HepG2 (cell line): ENCODE measurements at regions not wholly inside any gene's neighbourhood (a gene's known extent, or its start where the extent isn't known, plus 50 kb on each side); places are given as distances from the start of the nearest gene placed in this dataset.

Experiments used
- ATAC-seq: fragments of 200-7000 bp; cut with Tn5 transposase; 3 replicates; pipeline ENCODE4 v1.9.1; 2020; ENCODE audit warnings: mild to moderate bottlenecking, moderate library complexity
- BruUV-seq: library from RNA; stranded (reverse); fragments of 400-500 nt; replicated peaks from 2 replicates; lab custom pipeline; 2021; lab: Mats Ljungman, UMichigan
- CTCF ChIA-PET: fragments of 300-600 bp; formaldehyde crosslinking; extraction: SDS; loops from one replicate; lab custom pipeline; 2021; ENCODE audit warnings: low total read pairs, inconsistent platforms, low intra/inter-chr PET ratio; lab: Yijun Ruan, JAX
- POLR2A ChIA-PET: fragments of 350-600 bp; sonication (Branson Sonifier 250); formaldehyde crosslinking; loops from one replicate; lab custom pipeline; 2020; ENCODE audit warnings: antibody characterized with exemption, inconsistent platforms; lab: Yijun Ruan, JAX
- DNase-seq: peaks from one replicate; pipeline ENCODE4 v3.0.0-alpha.2; 2015; ENCODE audit warnings: low spot score
- FAIRE-seq: peaks from 3 replicates; lab custom pipeline; 2011; peaks lifted over from hg19 to GRCh38; lab: Jason Lieb, UNC
- H2AFZ ChIP-seq: one replicate; pipeline ENCODE4 v1.6.1; 2011; ENCODE audit warnings: low read length, inconsistent platforms
- H3K27ac ChIP-seq: fragments of 300-600 bp; 3 replicates; pipeline ENCODE4 v1.8.0; 2011; ENCODE audit warnings: mixed run types, mild to moderate bottlenecking, mixed read lengths, low read length, inconsistent platforms; ENCODE audit not compliant: insufficient read depth; ENCODE audit errors: extremely low read length
- H3K27me3 ChIP-seq, 2 experiments: fragments of 200-600 bp in 1 of 2; 2 replicates in 1 of 2; 3 replicates in 1 of 2; pipeline versions ENCODE4 v1.6.0 to v1.8.0; 2011; ENCODE audit warnings: low read length in 2 of 2, mild to moderate bottlenecking in 2 of 2, moderate library complexity in 2 of 2, inconsistent platforms in 1 of 2; ENCODE audit not compliant: insufficient read depth in 2 of 2, control insufficient read depth in 1 of 2
- H3K36me3 ChIP-seq, 2 experiments: fragments of 200-600 bp in 1 of 2; replicated peaks in 1 of 2; 2 replicates in 1 of 2; 3 replicates in 1 of 2; pipeline versions ENCODE4 v1.5.1 to v1.8.0; 2011; ENCODE audit warnings: low read length in 2 of 2, inconsistent platforms in 1 of 2; ENCODE audit not compliant: insufficient read depth in 2 of 2, control insufficient read depth in 1 of 2
- H3K4me1 ChIP-seq: 2 replicates; pipeline ENCODE4 v1.5.1; 2012; ENCODE audit warnings: low read length, inconsistent platforms; ENCODE audit not compliant: insufficient read depth
- H3K4me2 ChIP-seq: 2 replicates; pipeline ENCODE4 v1.6.0; 2011; ENCODE audit warnings: low read depth, low read length, inconsistent platforms
- H3K4me3 ChIP-seq, 3 experiments: fragments of 200-600 bp in 1 of 3; sonication (generic), shearing (Covaris generic) in 1 of 3; replicated peaks in 1 of 3; 2 replicates each; pipeline ENCODE4 v1.5.1; 2011 to 2016; ENCODE audit warnings: low read length in 3 of 3, inconsistent platforms in 2 of 3, low read depth in 2 of 3, mild to moderate bottlenecking in 2 of 3, control low read depth in 1 of 3, mixed read lengths in 1 of 3; ENCODE audit not compliant: insufficient read depth in 1 of 3
- H3K79me2 ChIP-seq: one replicate; pipeline ENCODE4 v1.6.1; 2011; ENCODE audit warnings: low read length, inconsistent platforms; ENCODE audit not compliant: insufficient read depth
- H3K9ac ChIP-seq: 2 replicates; pipeline ENCODE4 v1.6.0; 2011; ENCODE audit warnings: mild to moderate bottlenecking, low read depth, low read length, inconsistent platforms; ENCODE audit not compliant: insufficient read depth
- H3K9me3 ChIP-seq: 2 replicates; pipeline ENCODE4 v1.5.1; 2012; ENCODE audit warnings: mild to moderate bottlenecking, low read length
- H4K20me1 ChIP-seq: 2 replicates; pipeline ENCODE4 v1.6.0; 2011; ENCODE audit warnings: inconsistent platforms, mild to moderate bottlenecking, low read length, moderate library complexity; ENCODE audit not compliant: insufficient read depth
- ATF2 ChIP-seq: sonication (generic); formaldehyde crosslinking; IDR thresholded peaks from 2 replicates; pipeline ENCODE4 v1.4.0; 2020; ENCODE audit warnings: missing genetic modification reagents
- CAMTA2 ChIP-seq: sonication (generic); formaldehyde crosslinking; IDR thresholded peaks from 2 replicates; pipeline ENCODE4 v1.4.0; 2020; ENCODE audit warnings: mild to moderate bottlenecking, missing genetic modification reagents, borderline replicate concordance
- DNMT1 ChIP-seq: sonication (generic); formaldehyde crosslinking; IDR thresholded peaks from 2 replicates; pipeline ENCODE4 v1.5.1; 2020; ENCODE audit warnings: mild to moderate bottlenecking, missing genetic modification reagents
- ESRRA ChIP-seq: sonication (generic); formaldehyde crosslinking; IDR thresholded peaks from 2 replicates; pipeline ENCODE4 v1.5.1; 2020; ENCODE audit warnings: mild to moderate bottlenecking, low read depth, missing genetic modification reagents
- HINFP ChIP-seq: sonication (generic); formaldehyde crosslinking; IDR thresholded peaks from 2 replicates; pipeline ENCODE4 v1.4.0; 2020; ENCODE audit warnings: low read depth, mild to moderate bottlenecking, missing genetic modification reagents
- HNF4A ChIP-seq: sonication (generic); formaldehyde crosslinking; IDR thresholded peaks from 2 replicates; pipeline ENCODE4 v1.4.0; 2020; ENCODE audit warnings: missing genetic modification reagents
- MIXL1 ChIP-seq: IDR thresholded peaks from 2 replicates; pipeline ENCODE4 v1.6.1; 2016
- PCBP1 ChIP-seq: fragments of 200-400 bp; formaldehyde crosslinking; IDR thresholded peaks from 2 replicates; pipeline ENCODE4 v1.6.1; 2017; ENCODE audit warnings: mild to moderate bottlenecking, low read depth, low read length, borderline replicate concordance
- PTBP1 ChIP-seq: fragments of 200-400 bp; formaldehyde crosslinking; IDR thresholded peaks from 2 replicates; pipeline ENCODE4 v1.6.1; 2018; ENCODE audit warnings: low read length, low read depth; ENCODE audit not compliant: poor library complexity, severe bottlenecking
- RELA ChIP-seq: sonication (generic); formaldehyde crosslinking; IDR thresholded peaks from 2 replicates; pipeline ENCODE4 v1.4.0; 2020; ENCODE audit warnings: missing genetic modification reagents
- SIN3B ChIP-seq: fragments of 150-350 bp; IDR thresholded peaks from 2 replicates; pipeline ENCODE4 v1.6.1; 2014; ENCODE audit warnings: low read length
- SMAD9 ChIP-seq: sonication (generic); formaldehyde crosslinking; IDR thresholded peaks from 2 replicates; pipeline ENCODE4 v1.5.1; 2020; ENCODE audit warnings: mild to moderate bottlenecking, missing genetic modification reagents
- SMARCE1 ChIP-seq: fragments of 450-650 bp; IDR thresholded peaks from 2 replicates; pipeline ENCODE4 v1.6.1; 2017; ENCODE audit warnings: borderline replicate concordance
- SNAPC4 ChIP-seq: sonication (generic); formaldehyde crosslinking; IDR thresholded peaks from 2 replicates; pipeline ENCODE4 v1.4.0; 2020; ENCODE audit warnings: mild to moderate bottlenecking, missing genetic modification reagents
- TARDBP ChIP-seq: sonication (generic); formaldehyde crosslinking; IDR thresholded peaks from 2 replicates; pipeline ENCODE4 v1.8.0; 2022; ENCODE audit warnings: mild to moderate bottlenecking, missing genetic modification reagents
- ZKSCAN1 ChIP-seq: fragments of 150-350 bp; IDR thresholded peaks from 2 replicates; pipeline ENCODE4 v1.6.1; 2014; ENCODE audit warnings: low read length
- ZNF12 ChIP-seq: sonication (generic); formaldehyde crosslinking; IDR thresholded peaks from 2 replicates; pipeline ENCODE4 v1.5.0; 2020; ENCODE audit warnings: missing genetic modification reagents
- ZNF792 ChIP-seq: IDR thresholded peaks from 2 replicates; pipeline ENCODE4 v1.6.1; 2016
- WGBS: methylation state at CpG from one replicate; pipeline ENCODE4 v1.1.6; 2017; ENCODE audit warnings: low lambda C conversion rate; 5-methylcytosine and 5-hydroxymethylcytosine counted together
- in situ Hi-C: cut with HindIII; loops from 2 replicates; pipeline ENCODE4 v1.10.0; 2017; ENCODE audit warnings: low pct_unique_long_range_greater_than_20kb; ENCODE audit not compliant: extremely low pct_ligation_motif_present
- intact Hi-C: fragments of 100-400 bp; cut with micrococcal nuclease; formaldehyde crosslinking; loops from one replicate; pipeline ENCODE4 v1.10.0; 2022; ENCODE audit not compliant: unreplicated experiment

- Histone ChIP-seq H3K4me3 (no peak overlapping the region), H3K27ac (no peak overlapping the region), H3K36me3 (no peaks in the 10 kb centered on the region), H4K20me1 (no peaks in the 10 kb centered on the region), H3K4me2 (no peak overlapping the region), H3K4me1 (no peaks in the 10 kb centered on the region), H3K9me3 (no peaks in the 10 kb centered on the region), H3K27me3 (peaks cover 1 to 20% of the 10 kb centered on the region in 2 experiments; a peak in 2 of 5 replicates), H2AFZ (no peak overlapping the region), H3K79me2 (no peaks in the 10 kb centered on the region), H3K9ac (no peak overlapping the region)
- in situ Hi-C loops = no loop called here
- ChIA-PET CTCF (no interaction called here), POLR2A (no interaction called here)
- ATAC-seq (no peak), FAIRE-seq (no peak), DNase-seq (no peak)
- TF ChIP-seq ZKSCAN1 (no peak), RELA (CRISPR knock-in tag) (no peak), ATF2 (CRISPR knock-in tag) (no peak), PCBP1 (no peak), ESRRA (no peak), SMAD9 (CRISPR knock-in tag) (no peak), TARDBP (CRISPR knock-in tag) (no peak), HINFP (CRISPR knock-in tag) (no peak), CAMTA2 (no peak), SNAPC4 (CRISPR knock-in tag) (no peak), SMARCE1 (no peak), SIN3B (no peak), HNF4A (CRISPR knock-in tag) (no peak), PTBP1 (no peak), DNMT1 (CRISPR knock-in tag) (no peak), MIXL1 (no peak), ZNF12 (CRISPR knock-in tag) (no peak), ZNF792 (CRISPR knock-in tag) (no peak)
- no TSS peak for BruUV-seq
- intact Hi-C loops = no loop called here
- WGBS = no CpG with 5 or more reads among the region's 2 CpGs
These were observed 129.1 kb downstream of the HMX1 start for GRCh38 chr4:8742546-8742945.
